GM10266 (cell line): ENCODE measurements at regions not wholly inside any gene's neighbourhood (a gene's known extent, or its start where the extent isn't known, plus 50 kb on each side); places are given as distances from the start of the nearest gene placed in this dataset.

Experiments
- DNase-seq: peaks from one replicate; pipeline ENCODE4 v3.0.0; 2012; ENCODE audit errors: extremely low spot score
- TF ChIP-seq, protein P1 (sequence below): IDR thresholded peaks from 2 replicates; pipeline ENCODE4 v1.5.1; 2012; ENCODE audit warnings: mild to moderate bottlenecking, low read depth; ENCODE audit not compliant: control insufficient read depth, insufficient read depth; ENCODE audit errors: missing control alignments

GRCh38 chr13:48790199-48790598, 136.5 kb downstream of the CYSLTR2 start:
- TF ChIP-seq, protein P1, sequence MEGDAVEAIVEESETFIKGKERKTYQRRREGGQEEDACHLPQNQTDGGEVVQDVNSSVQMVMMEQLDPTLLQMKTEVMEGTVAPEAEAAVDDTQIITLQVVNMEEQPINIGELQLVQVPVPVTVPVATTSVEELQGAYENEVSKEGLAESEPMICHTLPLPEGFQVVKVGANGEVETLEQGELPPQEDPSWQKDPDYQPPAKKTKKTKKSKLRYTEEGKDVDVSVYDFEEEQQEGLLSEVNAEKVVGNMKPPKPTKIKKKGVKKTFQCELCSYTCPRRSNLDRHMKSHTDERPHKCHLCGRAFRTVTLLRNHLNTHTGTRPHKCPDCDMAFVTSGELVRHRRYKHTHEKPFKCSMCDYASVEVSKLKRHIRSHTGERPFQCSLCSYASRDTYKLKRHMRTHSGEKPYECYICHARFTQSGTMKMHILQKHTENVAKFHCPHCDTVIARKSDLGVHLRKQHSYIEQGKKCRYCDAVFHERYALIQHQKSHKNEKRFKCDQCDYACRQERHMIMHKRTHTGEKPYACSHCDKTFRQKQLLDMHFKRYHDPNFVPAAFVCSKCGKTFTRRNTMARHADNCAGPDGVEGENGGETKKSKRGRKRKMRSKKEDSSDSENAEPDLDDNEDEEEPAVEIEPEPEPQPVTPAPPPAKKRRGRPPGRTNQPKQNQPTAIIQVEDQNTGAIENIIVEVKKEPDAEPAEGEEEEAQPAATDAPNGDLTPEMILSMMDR = no peak
- no peak for DNase-seq

DNA sequence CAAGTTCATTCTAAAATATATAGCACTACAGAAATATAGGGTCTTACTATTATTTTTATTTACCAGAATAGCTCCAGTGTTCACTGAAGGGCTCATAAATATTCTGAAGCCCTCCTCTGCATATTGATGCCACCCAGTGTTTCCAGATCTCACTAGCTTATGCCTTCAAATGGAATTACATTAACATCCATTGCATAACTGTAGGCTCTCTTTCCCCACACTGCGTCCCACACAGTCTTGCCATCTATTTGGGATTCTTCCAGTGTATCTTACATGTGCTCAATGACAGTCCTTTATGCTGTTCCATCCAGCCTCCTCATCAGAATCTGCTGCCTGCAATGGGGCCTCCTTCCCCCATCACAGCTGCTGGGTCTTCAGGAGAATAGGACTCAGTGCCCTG, 137.2 kb downstream of the CYSLTR2 start:
- TF ChIP-seq, protein P1 = no peak
- DNase-seq = no peak

DNA sequence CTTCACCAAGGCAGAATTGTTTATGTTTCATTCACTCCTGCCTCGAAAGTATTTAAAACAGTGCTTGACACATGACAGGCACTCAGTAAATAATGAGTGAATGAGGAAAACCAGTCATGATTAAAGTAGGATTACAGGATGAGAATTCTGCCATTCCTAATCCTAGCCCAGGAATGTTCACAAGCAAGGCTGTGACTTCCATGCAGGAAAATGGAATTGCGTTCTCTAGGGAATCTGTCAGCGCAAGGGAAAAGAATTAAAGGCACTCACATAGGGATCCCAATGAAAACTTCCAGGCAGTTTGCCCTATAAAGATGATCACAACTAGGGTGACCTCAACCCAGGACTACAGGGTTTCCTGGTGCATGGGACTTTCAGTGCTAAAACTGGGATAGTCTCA, 143.4 kb downstream of the CYSLTR2 start:
- DNase-seq = no peak
- TF ChIP-seq, protein P1 = no peak

DNA sequence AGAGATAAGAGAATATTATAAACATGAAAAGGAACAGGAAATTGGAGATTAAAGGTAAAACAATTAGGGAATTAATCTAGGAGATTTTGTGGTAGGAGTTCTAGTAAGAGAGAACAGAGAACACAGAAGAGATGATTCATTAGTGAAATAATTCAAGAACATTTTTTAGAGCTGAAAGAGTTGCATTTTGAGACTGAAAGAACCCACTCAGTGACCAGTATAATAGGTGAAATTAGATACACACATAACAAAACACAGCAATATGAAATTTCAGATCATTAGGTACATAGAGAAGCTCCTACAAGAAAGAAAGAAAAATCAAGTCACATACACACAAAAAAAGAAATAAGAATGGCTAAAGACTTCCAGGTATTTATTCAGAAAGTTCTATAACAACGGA, 144.0 kb downstream of the CYSLTR2 start:
- no peak for DNase-seq
- TF ChIP-seq, protein P1 = no peak

DNA sequence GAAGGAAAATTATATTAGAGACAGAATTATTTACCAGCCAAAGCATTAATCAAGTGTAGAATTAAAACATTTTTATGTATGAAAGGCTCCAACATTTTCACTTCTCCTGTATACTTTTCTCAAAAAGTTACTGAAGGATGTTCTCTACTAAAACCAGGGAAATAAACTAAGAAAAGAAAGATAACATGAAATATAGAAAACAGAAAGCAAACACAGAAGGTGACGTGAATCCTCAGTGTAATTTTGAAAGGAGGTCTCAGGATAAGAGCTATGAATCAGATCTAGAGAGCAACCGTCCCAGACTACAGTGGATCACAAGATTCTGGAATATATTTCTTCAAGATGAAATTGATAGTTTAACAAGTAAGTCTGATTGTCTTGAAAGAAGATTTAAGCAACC, 144.5 kb downstream of the CYSLTR2 start:
- TF ChIP-seq, protein P1 = no peak
- no peak for DNase-seq

DNA sequence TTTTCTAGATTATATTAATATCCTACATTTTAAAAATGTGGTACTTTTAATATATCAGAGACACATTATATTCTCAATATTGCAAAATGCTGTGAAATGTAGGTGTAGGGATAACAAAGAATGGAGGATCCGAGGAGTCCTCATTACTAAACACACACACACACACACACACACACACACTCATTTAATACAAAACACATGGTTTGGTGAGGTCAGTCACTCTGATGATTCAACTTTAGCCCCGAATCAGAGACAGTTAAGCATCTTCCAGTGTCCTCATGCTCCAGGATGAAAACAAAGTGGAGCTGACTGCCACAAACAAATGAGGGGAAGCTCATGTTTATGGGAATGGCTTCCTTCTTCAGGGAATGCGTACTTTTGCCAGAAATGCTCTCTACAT, 147.5 kb downstream of the CYSLTR2 start:
- TF ChIP-seq, protein P1 = no peak

GRCh38 chr13:48804821-48805601, 151.3 kb downstream of the CYSLTR2 start:
- DNase-seq = no peak
- TF ChIP-seq, protein P1 = no peak

More for the DNA sequence above, 147.5 kb downstream of the CYSLTR2 start:
- DNase-seq = no peak
